ENCODE measurements at regions not wholly inside any gene's neighbourhood (a gene's known extent, or its start where the extent isn't known, plus 50 kb on each side); places are given as distances from the start of the nearest gene placed in this dataset.

- Histone ChIP-seq H2AFZ (ENCODE audit: insufficient read depth, low read depth, low read length, poor library complexity, severe bottlenecking) (no peak overlapping the region), H3K36me3 (replicated peaks in 1 of 2; ENCODE audit: control extremely low read depth in 1 of 2, control insufficient read depth in 1 of 2, extremely low read depth in 1 of 2, insufficient read depth in 2 of 2, low read length in 1 of 2) (no peaks in the 10 kb centered on the region), H4K20me1 (ENCODE audit: control insufficient read depth, insufficient read depth, low read length, poor library complexity, severe bottlenecking) (no peaks in the 10 kb centered on the region), H3K4me1 (ENCODE audit: control insufficient read depth in 2 of 2, insufficient read depth in 2 of 2, low read length in 2 of 2) (no peaks in the 10 kb centered on the region), H3K9me3 (ENCODE audit: control extremely low read depth in 1 of 3, control insufficient read depth in 2 of 3, insufficient read depth in 1 of 3, low read length in 2 of 3) (no peaks in the 10 kb centered on the region), H3K4me2 (replicated peaks; ENCODE audit: low read depth, low read length, poor library complexity, severe bottlenecking) (no peak overlapping the region), H3K27me3 (replicated peaks in 1 of 4; ENCODE audit: control extremely low read depth in 1 of 4, control insufficient read depth in 3 of 4, insufficient read depth in 4 of 4, low read length in 3 of 4) (no peaks in the 10 kb centered on the region), H3K79me2 (ENCODE audit: control insufficient read depth, insufficient read depth, low read length) (no peaks in the 10 kb centered on the region), H3K4me3 (ENCODE audit: control extremely low read depth in 1 of 5, extremely low read depth in 1 of 5, insufficient read depth in 1 of 5, low read depth in 2 of 5, low read length in 4 of 5) (no peak overlapping the region), H3K9ac (ENCODE audit: low read length) (no peak overlapping the region), H3K27ac (ENCODE audit: low read length in 2 of 2) (no peak overlapping the region)
- CTCF ChIA-PET = no interaction called here
- POLR2A ChIA-PET = no interaction called here
- no peak for ATAC-seq (ENCODE audit: low read depth)
- H3K4me1 Mint-ChIP-seq = no peaks in the 10 kb centered on the region
- intact Hi-C loops (cut with micrococcal nuclease) = no loop called here
- H3K9me3 Mint-ChIP-seq (ENCODE audit: insufficient read depth) = no peaks in the 10 kb centered on the region
- TF ChIP-seq EZH2 (IDR thresholded peaks at IDR 0.05; ENCODE audit: borderline replicate concordance, insufficient read depth, low read depth, low read length, poor library complexity, severe bottlenecking) = no peak
- no peak for TF ChIP-seq CTCF (IDR thresholded peaks at IDR 0.05)
- no peak overlapping the region for H3K27ac Mint-ChIP-seq
- H3K4me3 Mint-ChIP-seq = no peak overlapping the region
- no CpG with 5 or more reads among the region's 2 CpGs for WGBS (ENCODE audit: insufficient coverage)
- H3K27me3 Mint-ChIP-seq = no peaks in the 10 kb centered on the region
- DNase-seq = no peak
These were observed 1604.8 kb upstream of the ZEB2 start for GRCh38 chr2:146124741-146125140.

GRCh38 chr2:146123714-146124113 is 1603.8 kb upstream of the ZEB2 start:
- no peaks in the 10 kb centered on the region for H3K36me3 ChIP-seq (replicated peaks in 1 of 2; ENCODE audit: control extremely low read depth in 1 of 2, control insufficient read depth in 1 of 2, extremely low read depth in 1 of 2, insufficient read depth in 2 of 2, low read length in 1 of 2)
- H3K79me2 ChIP-seq (ENCODE audit: control insufficient read depth, insufficient read depth, low read length) = no peaks in the 10 kb centered on the region
- H3K4me1 Mint-ChIP-seq = no peaks in the 10 kb centered on the region
- H4K20me1 ChIP-seq (ENCODE audit: control insufficient read depth, insufficient read depth, low read length, poor library complexity, severe bottlenecking) = no peaks in the 10 kb centered on the region
- H3K9ac ChIP-seq (ENCODE audit: low read length) = no peak overlapping the region
- no peak overlapping the region for H3K4me3 ChIP-seq (ENCODE audit: control extremely low read depth in 1 of 5, extremely low read depth in 1 of 5, insufficient read depth in 1 of 5, low read depth in 2 of 5, low read length in 4 of 5)
- H3K4me3 Mint-ChIP-seq = no peak overlapping the region
- H3K9me3 ChIP-seq (ENCODE audit: control extremely low read depth in 1 of 3, control insufficient read depth in 2 of 3, insufficient read depth in 1 of 3, low read length in 2 of 3) = no peaks in the 10 kb centered on the region
- CTCF ChIA-PET = no interaction called here
- H3K27me3 ChIP-seq (replicated peaks in 1 of 4; ENCODE audit: control extremely low read depth in 1 of 4, control insufficient read depth in 3 of 4, insufficient read depth in 4 of 4, low read length in 3 of 4) = no peaks in the 10 kb centered on the region
- H3K27me3 Mint-ChIP-seq = no peaks in the 10 kb centered on the region
- H3K27ac ChIP-seq (ENCODE audit: low read length in 2 of 2) = no peak overlapping the region
- H3K4me1 ChIP-seq (ENCODE audit: control insufficient read depth in 2 of 2, insufficient read depth in 2 of 2, low read length in 2 of 2) = no peaks in the 10 kb centered on the region
- no peaks in the 10 kb centered on the region for H3K9me3 Mint-ChIP-seq (ENCODE audit: insufficient read depth)
- DNase-seq (no peak), ATAC-seq (ENCODE audit: low read depth) (no peak)
- POLR2A ChIA-PET = no interaction called here
- TF ChIP-seq CTCF (IDR thresholded peaks at IDR 0.05) = no peak
- TF ChIP-seq EZH2 (IDR thresholded peaks at IDR 0.05; ENCODE audit: borderline replicate concordance, insufficient read depth, low read depth, low read length, poor library complexity, severe bottlenecking) = no peak
- H3K4me2 ChIP-seq (replicated peaks; ENCODE audit: low read depth, low read length, poor library complexity, severe bottlenecking) = no peak overlapping the region
- no peak overlapping the region for H2AFZ ChIP-seq (ENCODE audit: insufficient read depth, low read depth, low read length, poor library complexity, severe bottlenecking)
- 75% methylated on average over 1 of the region's 1 CpG for WGBS (ENCODE audit: insufficient coverage)
- H3K27ac Mint-ChIP-seq = no peak overlapping the region
- intact Hi-C loops (cut with micrococcal nuclease) = no loop called here
